GM18868 (cell line): ENCODE measurements at regions not wholly inside any gene's neighbourhood (a gene's known extent, or its start where the extent isn't known, plus 50 kb on each side); places are given as distances from the start of the nearest gene placed in this dataset.
A peak's percentile ranks its signal among the peaks of the same experiment; 100 is the strongest.
"Not testable (repeated sequence)": the region's sequence is repeated elsewhere in the genome, so short reads cannot be mapped to it uniquely, and the experiment has no call there.

Source experiments
- ATAC-seq: cut with Tn5 transposase; IDR thresholded peaks from one replicate; pipeline ENCODE4 v1.9.1; 2021; ENCODE audit warnings: mild to moderate bottlenecking, moderate library complexity; ENCODE audit not compliant: unreplicated experiment

DNA sequence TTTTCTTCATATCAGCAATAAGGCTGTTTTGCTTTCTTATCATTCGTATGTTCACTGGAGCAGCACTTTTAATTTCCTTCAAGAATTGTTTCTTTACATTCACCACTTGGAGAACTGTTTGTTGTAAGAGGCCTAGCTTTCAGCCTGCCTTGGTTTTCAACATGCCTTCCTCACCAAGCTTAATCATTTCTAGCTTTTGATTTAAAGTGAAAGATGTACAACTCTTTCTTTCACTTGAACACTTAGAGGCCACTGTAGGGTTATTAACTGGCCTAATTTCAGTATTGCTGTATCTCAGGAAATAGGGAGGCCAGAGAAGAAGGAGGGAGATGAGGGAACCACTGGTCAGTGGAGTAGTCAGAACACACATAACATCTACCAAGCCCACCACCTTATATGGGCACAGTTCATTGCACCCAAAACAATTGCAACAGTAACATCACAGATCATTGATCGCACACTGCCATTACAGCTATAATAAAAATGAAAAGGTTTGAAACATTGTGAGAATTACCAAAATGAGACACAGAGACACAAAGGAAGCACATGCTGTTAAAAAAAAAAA is 181.4 kb upstream of the TUBA3C start:
- no peak for ATAC-seq

- ATAC-seq = not testable (repeated sequence)
Measured at GRCh38 chr13:19359697-19360096, 178.1 kb upstream of the TUBA3C start.

DNA sequence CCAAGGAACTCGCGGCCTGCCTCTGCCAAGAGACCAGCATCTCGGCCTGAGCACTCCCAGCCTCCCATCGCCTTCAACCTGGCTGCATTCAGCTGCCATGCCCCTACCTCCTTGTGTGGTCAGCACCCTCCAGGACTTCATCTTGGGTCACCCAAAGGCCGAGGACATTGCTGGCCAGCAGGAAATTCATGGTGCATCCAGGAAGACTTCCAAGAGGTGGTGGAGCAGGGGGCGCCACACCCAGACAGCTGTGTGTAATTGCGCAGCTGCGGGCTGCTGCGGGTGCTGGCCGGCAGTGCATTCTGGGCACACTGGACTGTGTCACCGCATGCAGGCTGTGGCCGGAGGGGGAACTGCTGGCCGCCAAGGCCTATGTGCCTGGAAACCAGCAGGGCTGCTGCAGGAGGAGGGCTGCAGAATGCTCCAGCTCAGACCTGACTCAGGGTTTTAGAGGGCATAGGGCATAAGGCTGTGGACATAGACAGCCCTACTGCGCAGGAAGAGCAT is 164.3 kb upstream of the TUBA3C start:
- ATAC-seq = no peak

DNA sequence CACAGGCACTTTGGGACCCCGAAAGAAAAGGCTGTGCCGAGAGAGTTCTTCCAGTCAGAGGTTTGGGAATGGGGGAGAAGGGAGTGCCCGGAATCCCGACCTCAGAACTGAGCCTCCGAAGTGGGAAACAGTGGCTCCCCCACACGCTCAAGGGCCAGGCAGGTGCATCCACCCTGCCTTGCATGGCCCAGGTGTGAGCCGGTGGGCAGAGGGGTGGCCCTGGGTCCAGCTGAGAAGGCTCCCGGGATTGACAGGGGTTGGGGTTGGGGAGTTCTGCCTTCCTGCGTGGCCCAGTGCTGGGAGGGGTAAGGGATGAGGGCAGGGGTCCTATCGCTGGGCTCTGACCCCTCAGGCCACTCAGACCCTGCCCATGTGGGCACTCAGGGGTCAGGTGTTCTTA is 163.5 kb upstream of the TUBA3C start:
- peak; percentile 32 for ATAC-seq

DNA sequence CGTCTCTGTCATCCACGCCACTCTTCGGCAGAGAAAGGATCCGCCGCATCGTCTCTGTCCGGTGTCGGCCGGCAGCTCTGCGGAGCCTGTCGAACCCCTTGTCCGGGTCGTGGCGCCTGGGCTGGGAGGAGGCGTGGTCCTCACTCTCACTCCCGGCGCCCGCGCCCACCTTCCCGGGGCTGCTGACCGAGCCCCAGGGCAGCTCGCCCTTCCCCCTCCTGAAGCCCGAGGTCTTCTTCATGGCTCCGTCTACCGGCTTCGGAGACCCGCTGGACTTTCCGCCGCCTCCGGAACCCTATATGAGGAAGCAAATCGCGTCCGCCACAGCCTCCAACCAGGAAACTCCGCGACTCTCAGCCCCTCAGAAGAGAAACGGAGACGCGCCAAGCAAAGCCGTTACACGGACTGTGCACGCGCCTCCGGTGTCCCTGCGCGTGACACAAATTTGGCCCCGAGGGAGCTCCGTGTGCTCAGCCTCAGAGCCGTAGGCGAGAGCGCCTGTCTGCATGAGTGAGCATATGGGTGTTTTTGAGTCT is 163.0 kb upstream of the TUBA3C start:
- peak; percentile 68 for ATAC-seq

DNA sequence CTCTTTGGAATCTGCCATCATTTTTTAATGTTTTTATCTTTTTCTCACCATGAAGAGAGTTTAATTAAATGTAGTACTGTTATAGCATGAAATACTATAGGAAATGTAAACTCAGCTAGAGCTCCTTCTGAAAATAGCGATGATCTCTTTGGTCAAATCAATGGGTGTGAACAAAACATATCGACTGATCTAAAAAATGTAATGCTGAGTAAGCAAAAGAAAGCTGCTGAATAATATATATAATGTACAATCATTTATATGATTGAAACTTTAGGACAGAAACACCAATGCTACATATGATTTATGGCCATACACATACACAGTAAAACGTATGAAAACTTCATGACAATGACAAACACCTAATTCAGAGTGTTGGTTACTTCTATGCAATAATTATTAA is 150.8 kb upstream of the TUBA3C start:
- no peak for ATAC-seq

GRCh38 chr13:19329365-19329764 is 147.7 kb upstream of the TUBA3C start:
- ATAC-seq = no peak

- ATAC-seq = no peak
Measured at GRCh38 chr13:19324325-19324724, 142.7 kb upstream of the TUBA3C start.

DNA sequence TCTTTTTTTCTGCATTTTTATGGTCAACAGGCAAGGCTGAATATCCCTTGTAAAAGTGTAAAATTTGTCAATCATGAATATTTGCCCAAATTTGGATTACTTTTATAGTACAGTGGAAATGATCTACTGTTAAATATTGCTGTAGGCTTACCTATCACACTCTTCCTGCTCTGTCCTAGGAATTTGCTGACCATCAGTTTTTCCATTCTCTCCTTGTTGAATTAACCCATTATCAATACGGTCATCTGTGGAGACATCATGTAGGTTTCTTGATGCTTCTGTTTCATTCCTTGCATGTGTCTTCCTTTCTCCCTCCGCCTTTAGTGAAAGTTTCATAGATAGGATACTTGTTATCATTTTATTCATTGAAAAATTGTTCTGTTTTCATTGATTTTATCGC is 139.6 kb upstream of the TUBA3C start:
- ATAC-seq = no peak

DNA sequence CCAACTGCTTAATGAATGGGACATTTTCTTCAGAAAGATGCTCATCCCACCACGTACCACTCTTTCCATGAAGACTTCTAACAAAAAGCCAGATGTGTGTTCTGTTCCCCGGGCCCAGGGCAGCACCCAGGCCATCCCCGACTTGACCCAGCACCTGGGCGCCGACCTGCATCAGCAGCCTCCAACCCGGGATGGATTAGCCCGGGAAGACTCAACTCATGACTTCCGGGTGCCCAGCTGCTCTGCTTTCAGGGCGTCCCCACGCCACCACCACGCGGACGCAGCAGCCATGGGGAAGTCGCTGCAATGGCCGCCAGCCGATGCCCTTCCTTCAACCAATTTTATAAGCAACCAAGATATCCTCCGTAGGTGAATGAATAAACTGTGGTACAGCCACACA is 123.8 kb upstream of the TUBA3C start:
- ATAC-seq = no peak

- ATAC-seq = no peak
Measured at GRCh38 chr13:19289180-19289579, 107.6 kb upstream of the TUBA3C start.

DNA sequence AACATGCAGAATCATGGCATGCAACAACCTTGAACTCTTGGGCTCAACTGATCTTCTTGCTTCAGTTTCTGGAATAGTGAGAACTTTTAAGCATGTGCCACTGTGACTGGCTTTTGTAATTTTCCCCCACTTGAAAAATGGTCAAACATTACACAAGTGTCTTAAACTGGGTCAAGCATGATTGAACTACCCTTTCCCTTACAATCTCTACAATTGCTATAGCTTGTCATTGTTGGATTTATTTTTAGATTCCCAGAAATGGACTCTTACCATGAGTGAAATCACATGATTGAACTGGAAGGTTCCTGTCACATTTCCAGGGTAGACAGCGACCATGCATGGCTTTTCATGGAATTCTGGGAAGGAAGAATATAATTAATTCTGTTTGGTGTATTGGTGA is 102.2 kb upstream of the TUBA3C start:
- ATAC-seq = no peak

GRCh38 chr13:19268331-19268730 is 86.7 kb upstream of the TUBA3C start:
- no peak for ATAC-seq

GRCh38 chr13:19267746-19268145 is 86.1 kb upstream of the TUBA3C start:
- ATAC-seq = no peak

DNA sequence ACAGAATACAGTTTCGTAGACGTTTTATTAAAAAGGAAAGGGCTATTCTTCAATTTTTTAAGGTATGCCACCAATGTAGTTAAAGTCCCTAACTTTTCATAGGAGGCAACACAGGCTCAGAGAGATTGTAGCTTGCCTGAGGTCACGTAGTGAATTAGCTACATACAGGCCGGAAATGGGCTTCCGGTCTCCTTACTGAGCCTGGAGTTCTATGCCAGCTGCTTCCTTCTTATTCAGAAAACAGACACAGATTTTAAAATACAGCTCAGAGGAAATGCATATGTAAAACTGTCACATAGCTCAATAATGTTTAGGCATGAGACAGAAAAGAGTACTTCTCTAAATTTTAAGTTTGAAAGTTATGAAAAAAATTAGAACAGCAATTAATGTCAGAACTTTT is 85.4 kb upstream of the TUBA3C start:
- ATAC-seq = no peak

DNA sequence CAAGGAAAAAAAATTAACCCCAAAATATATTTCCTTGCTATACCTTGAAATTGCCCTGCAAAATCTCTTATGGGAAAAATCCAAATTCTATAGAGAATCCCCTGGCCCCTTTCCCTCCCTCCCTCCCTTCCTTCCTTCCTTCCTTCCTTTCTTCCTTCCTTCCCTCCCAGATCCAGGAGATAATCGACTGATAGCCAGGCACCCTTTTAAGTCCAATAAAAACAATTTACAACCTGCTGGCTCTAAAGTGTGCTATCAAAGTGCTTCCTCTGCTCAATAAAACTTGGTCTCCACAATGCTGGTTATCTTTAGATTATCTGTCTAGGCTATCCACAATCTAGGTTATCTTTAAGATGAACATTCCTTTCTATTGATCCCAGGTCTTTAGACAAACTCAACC is 83.1 kb upstream of the TUBA3C start:
- ATAC-seq = no peak

GRCh38 chr13:19252381-19252780 is 70.8 kb upstream of the TUBA3C start:
- ATAC-seq = no peak

GRCh38 chr13:19239114-19239860 is 57.7 kb upstream of the TUBA3C start:
- no peak for ATAC-seq
